CD14-positive monocyte (primary cell): ENCODE measurements at regions not wholly inside any gene's neighbourhood (a gene's known extent, or its start where the extent isn't known, plus 50 kb on each side); places are given as distances from the start of the nearest gene placed in this dataset.

Experiments used
- DNase-seq, 3 donors: peaks; one replicate each; pipeline ENCODE4 v3.0.0-alpha.2; 2011 to 2022
- H2AFZ ChIP-seq: 2 replicates; pipeline ENCODE4 v1.6.0; 2012; ENCODE audit warnings: mild to moderate bottlenecking, low read depth, low read length, inconsistent platforms; ENCODE audit not compliant: insufficient read depth, poor library complexity, severe bottlenecking
- H3K27ac ChIP-seq, 2 donors: 1 replicate in 1 of 2; 2 replicates in 1 of 2; pipeline ENCODE4 v1.5.1; 2012 to 2013; ENCODE audit warnings: low read length in 2 of 2, control low read depth in 1 of 2, inconsistent platforms in 1 of 2, low read depth in 1 of 2, mild to moderate bottlenecking in 1 of 2
- H3K27me3 ChIP-seq, 2 donors: one replicate each; pipeline versions ENCODE4 v1.6.0 to v1.6.1; 2011 to 2013; ENCODE audit warnings: low read length in 2 of 2; ENCODE audit not compliant: control insufficient read depth in 2 of 2, insufficient read depth in 2 of 2
- H3K36me3 ChIP-seq, 2 donors: replicated peaks in 1 of 2; 1 replicate in 1 of 2; 2 replicates in 1 of 2; pipeline versions ENCODE4 v1.5.1 to v1.6.1; 2012 to 2013; ENCODE audit warnings: low read length in 2 of 2, control low read depth in 1 of 2, inconsistent platforms in 1 of 2, mild to moderate bottlenecking in 1 of 2; ENCODE audit not compliant: insufficient read depth in 2 of 2, control insufficient read depth in 1 of 2
- H3K4me1 ChIP-seq, 2 donors: 1 replicate in 1 of 2; 2 replicates in 1 of 2; pipeline versions ENCODE4 v1.5.1 to v1.6.1; 2012 to 2013; ENCODE audit warnings: low read length in 2 of 2, control low read depth in 1 of 2, inconsistent platforms in 1 of 2, mild to moderate bottlenecking in 1 of 2, moderate library complexity in 1 of 2; ENCODE audit not compliant: insufficient read depth in 2 of 2, control insufficient read depth in 1 of 2
- H3K4me2 ChIP-seq: replicated peaks from 2 replicates; pipeline ENCODE3; 2012; ENCODE audit warnings: low read length, moderate library complexity, mild to moderate bottlenecking; ENCODE audit not compliant: poor library complexity, severe bottlenecking; ENCODE audit errors: extremely low read depth
- H3K4me3 ChIP-seq, 3 experiments: fragments of 200-600 bp in 1 of 3; sonication (generic) in 1 of 3; replicated peaks in 1 of 3; 1 replicate in 2 of 3; 2 replicates in 1 of 3; pipeline ENCODE4 v1.5.1; 2011 to 2013; ENCODE audit warnings: low read length in 3 of 3, mild to moderate bottlenecking in 3 of 3, control low read depth in 2 of 3, low read depth in 2 of 3, inconsistent platforms in 1 of 3, moderate library complexity in 1 of 3
- H3K79me2 ChIP-seq: 2 replicates; pipeline ENCODE4 v1.6.0; 2012; ENCODE audit warnings: mild to moderate bottlenecking, control low read depth, inconsistent platforms, low read length, moderate library complexity; ENCODE audit not compliant: insufficient read depth
- H3K9ac ChIP-seq: 2 replicates; pipeline ENCODE4 v1.6.0; 2017; ENCODE audit warnings: low read length, mild to moderate bottlenecking; ENCODE audit not compliant: insufficient read depth, poor library complexity, severe bottlenecking
- H3K9me3 ChIP-seq, 2 donors: replicated peaks in 1 of 2; 1 replicate in 1 of 2; 2 replicates in 1 of 2; pipeline versions ENCODE4 v1.5.1 to v1.6.1; 2012 to 2013; ENCODE audit warnings: low read length in 2 of 2, control low read depth in 1 of 2; ENCODE audit not compliant: control insufficient read depth in 1 of 2, insufficient read depth in 1 of 2
- H4K20me1 ChIP-seq: 2 replicates; pipeline ENCODE4 v1.6.0; 2012; ENCODE audit warnings: mild to moderate bottlenecking, low read length, control low read depth, moderate library complexity; ENCODE audit not compliant: insufficient read depth
- H3K27ac Mint-ChIP-seq, 7 donors: one replicate each; pipeline ENCODE4 v1.8.0; 2020; ENCODE audit warnings: mild to moderate bottlenecking in 7 of 7, mixed read lengths in 7 of 7, moderate library complexity in 6 of 7, inconsistent platforms in 2 of 7
- H3K27me3 Mint-ChIP-seq, 3 donors: one replicate each; pipeline ENCODE4 v1.8.0; 2021 to 2022; ENCODE audit warnings: low read depth in 3 of 3, mild to moderate bottlenecking in 3 of 3, mixed read lengths in 3 of 3, moderate library complexity in 3 of 3, inconsistent platforms in 1 of 3
- H3K36me3 Mint-ChIP-seq, 2 donors: one replicate each; pipeline ENCODE4 v1.8.0; 2020; ENCODE audit warnings: mixed read lengths in 2 of 2, inconsistent platforms in 1 of 2, mild to moderate bottlenecking in 1 of 2
- H3K4me1 Mint-ChIP-seq: one replicate; pipeline ENCODE4 v1.8.0; 2020; ENCODE audit warnings: mild to moderate bottlenecking, mixed read lengths
- H3K4me3 Mint-ChIP-seq, 2 donors: one replicate each; pipeline ENCODE4 v1.8.0; 2020; ENCODE audit warnings: mild to moderate bottlenecking in 2 of 2, mixed read lengths in 2 of 2, moderate library complexity in 1 of 2
- H3K9me3 Mint-ChIP-seq, 7 donors: one replicate each; pipeline ENCODE4 v1.8.0; 2020 to 2022; ENCODE audit warnings: mixed read lengths in 7 of 7, mild to moderate bottlenecking in 6 of 7, moderate library complexity in 6 of 7, inconsistent platforms in 2 of 7
- CTCF ChIP-seq: fragments of 200-600 bp; IDR thresholded peaks from one replicate; pipeline ENCODE4 v1.8.0; 2022; ENCODE audit warnings: antibody characterized with exemption, mild to moderate bottlenecking
- WGBS: methylation state at CpG from one replicate; pipeline ENCODE4 v1.1.5; 2013; ENCODE audit warnings: missing lambda C conversion rate; ENCODE audit not compliant: insufficient coverage; 5-methylcytosine and 5-hydroxymethylcytosine counted together
- intact Hi-C, 2 donors: fragments of 100-400 bp; cut with micrococcal nuclease; formaldehyde crosslinking; loops; one replicate each; pipeline versions ENCODE4 v1.15.0 to v1.15.1; 2023

GRCh38 chr20:51175156-51175555 is 152.2 kb upstream of the KCNG1 start:
- Histone ChIP-seq H3K4me2 (no peak overlapping the region), H4K20me1 (no peaks in the 10 kb centered on the region), H3K27ac (no peak overlapping the region), H3K4me3 (no peak overlapping the region), H3K27me3 (peaks cover 0 to 2% of the 10 kb centered on the region in 2 donors), H2AFZ (no peak overlapping the region), H3K9me3 (no peaks in the 10 kb centered on the region), H3K36me3 (no peaks in the 10 kb centered on the region), H3K79me2 (no peaks in the 10 kb centered on the region), H3K9ac (no peak overlapping the region), H3K4me1 (no peaks in the 10 kb centered on the region)
- Mint-ChIP-seq H3K4me3 (no peak overlapping the region), H3K4me1 (no peaks in the 10 kb centered on the region), H3K9me3 (peaks cover 0 to 5% (median 0%) of the 10 kb centered on the region in 7 donors), H3K36me3 (no peaks in the 10 kb centered on the region), H3K27me3 (peaks cover 5 to 9% (median 6%) of the 10 kb centered on the region in 3 donors), H3K27ac (no peak overlapping the region)
- no peak for TF ChIP-seq CTCF
- intact Hi-C loops = no loop called here
- 94% methylated on average over 3 of the region's 10 CpGs for WGBS
- DNase-seq = no peak

GRCh38 chr20:51174536-51174935 is 151.6 kb upstream of the KCNG1 start:
- Histone ChIP-seq H3K4me2 (no peak overlapping the region), H3K79me2 (no peaks in the 10 kb centered on the region), H3K36me3 (no peaks in the 10 kb centered on the region), H3K4me1 (no peaks in the 10 kb centered on the region), H3K9me3 (no peaks in the 10 kb centered on the region), H3K4me3 (no peak overlapping the region), H3K27me3 (peaks cover 0 to 2% of the 10 kb centered on the region in 2 donors), H3K27ac (no peak overlapping the region), H2AFZ (no peak overlapping the region), H4K20me1 (no peaks in the 10 kb centered on the region), H3K9ac (no peak overlapping the region)
- no peak overlapping the region for H3K4me3 Mint-ChIP-seq
- no peak overlapping the region for H3K27ac Mint-ChIP-seq
- intact Hi-C loops = no loop called here
- H3K36me3 Mint-ChIP-seq = no peaks in the 10 kb centered on the region
- TF ChIP-seq CTCF = no peak
- peaks cover 0 to 8% (median 0%) of the 10 kb centered on the region in 7 donors for H3K9me3 Mint-ChIP-seq
- DNase-seq = no peak
- WGBS = 71% methylated on average over 2 of the region's 2 CpGs
- peaks cover 4 to 7% (median 5%) of the 10 kb centered on the region in 3 donors for H3K27me3 Mint-ChIP-seq
- H3K4me1 Mint-ChIP-seq = no peaks in the 10 kb centered on the region
